VCaP (cell line): ENCODE measurements at regions not wholly inside any gene's neighbourhood (a gene's known extent, or its start where the extent isn't known, plus 50 kb on each side); places are given as distances from the start of the nearest gene placed in this dataset.
A peak's percentile ranks its signal among the peaks of the same experiment; 100 is the strongest.

Source experiments
- H3K27ac ChIP-seq: fragments of 450-650 bp; 2 replicates; pipeline ENCODE4 v1.5.1; 2017
- CTCF ChIP-seq: fragments of 450-650 bp; conservative IDR thresholded peaks from 2 replicates; pipeline ENCODE4 v1.5.1; 2017; ENCODE audit warnings: mild to moderate bottlenecking, moderate library complexity

- peak overlapping the region; percentile 65 for H3K27ac ChIP-seq
- TF ChIP-seq CTCF = no peak
Observed at GRCh38 chr7:19312416-19312815, 167.2 kb upstream of the FERD3L start.

GRCh38 chr7:19307554-19307953, 162.3 kb upstream of the FERD3L start:
- TF ChIP-seq CTCF = no peak
- no peak overlapping the region for H3K27ac ChIP-seq

- TF ChIP-seq CTCF = no peak
- H3K27ac ChIP-seq = no peak overlapping the region
Observed at GRCh38 chr7:19305698-19306097, 160.5 kb upstream of the FERD3L start.

- TF ChIP-seq CTCF = no peak
- H3K27ac ChIP-seq = no peak overlapping the region
Observed at GRCh38 chr7:19304086-19304485, 158.9 kb upstream of the FERD3L start.

GRCh38 chr7:19302731-19303130, 157.5 kb upstream of the FERD3L start:
- H3K27ac ChIP-seq = peak overlapping the region; percentile 5; the same call in 1 of the 2 replicates
- TF ChIP-seq CTCF = no peak

- TF ChIP-seq CTCF = no peak
- H3K27ac ChIP-seq = no peak overlapping the region
Observed at GRCh38 chr7:19296617-19297016, 151.4 kb upstream of the FERD3L start.

- no peak for TF ChIP-seq CTCF
- H3K27ac ChIP-seq = no peak overlapping the region
Observed at GRCh38 chr7:19295376-19295775, 150.2 kb upstream of the FERD3L start.

GRCh38 chr7:19294619-19295018, 149.4 kb upstream of the FERD3L start:
- TF ChIP-seq CTCF = no peak
- H3K27ac ChIP-seq = no peak overlapping the region
